ENCODE measurements at regions not wholly inside any gene's neighbourhood (a gene's known extent, or its start where the extent isn't known, plus 50 kb on each side); places are given as distances from the start of the nearest gene placed in this dataset.

DNA sequence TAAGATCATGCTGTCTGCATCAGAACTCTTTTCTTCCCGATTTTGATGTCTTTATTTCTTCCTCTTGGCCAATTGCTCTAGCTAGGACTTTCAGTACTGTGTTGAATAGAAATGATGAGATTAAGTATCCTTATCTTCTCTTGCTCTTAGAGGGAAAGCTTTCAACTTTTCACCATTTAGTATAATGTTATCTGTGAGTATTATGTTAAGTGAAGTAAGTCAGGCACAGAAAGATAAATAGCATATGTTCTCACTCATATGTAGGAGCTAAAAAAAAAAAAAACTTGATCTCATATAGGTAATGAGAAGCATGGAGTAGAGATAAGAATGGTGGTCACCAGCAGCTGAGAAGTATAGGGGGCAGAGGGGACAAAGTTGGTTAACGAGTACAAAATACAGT is 1089.5 kb downstream of the TDRD15 start:
- TF ChIP-seq RAD21 (IDR thresholded peaks at IDR 0.05; ENCODE audit: low read length) = no peak
- no peak for TF ChIP-seq MXI1 (IDR thresholded peaks at IDR 0.05; ENCODE audit: borderline replicate concordance, low read depth, low read length)
- TF ChIP-seq, protein P1, sequence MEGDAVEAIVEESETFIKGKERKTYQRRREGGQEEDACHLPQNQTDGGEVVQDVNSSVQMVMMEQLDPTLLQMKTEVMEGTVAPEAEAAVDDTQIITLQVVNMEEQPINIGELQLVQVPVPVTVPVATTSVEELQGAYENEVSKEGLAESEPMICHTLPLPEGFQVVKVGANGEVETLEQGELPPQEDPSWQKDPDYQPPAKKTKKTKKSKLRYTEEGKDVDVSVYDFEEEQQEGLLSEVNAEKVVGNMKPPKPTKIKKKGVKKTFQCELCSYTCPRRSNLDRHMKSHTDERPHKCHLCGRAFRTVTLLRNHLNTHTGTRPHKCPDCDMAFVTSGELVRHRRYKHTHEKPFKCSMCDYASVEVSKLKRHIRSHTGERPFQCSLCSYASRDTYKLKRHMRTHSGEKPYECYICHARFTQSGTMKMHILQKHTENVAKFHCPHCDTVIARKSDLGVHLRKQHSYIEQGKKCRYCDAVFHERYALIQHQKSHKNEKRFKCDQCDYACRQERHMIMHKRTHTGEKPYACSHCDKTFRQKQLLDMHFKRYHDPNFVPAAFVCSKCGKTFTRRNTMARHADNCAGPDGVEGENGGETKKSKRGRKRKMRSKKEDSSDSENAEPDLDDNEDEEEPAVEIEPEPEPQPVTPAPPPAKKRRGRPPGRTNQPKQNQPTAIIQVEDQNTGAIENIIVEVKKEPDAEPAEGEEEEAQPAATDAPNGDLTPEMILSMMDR (conservative IDR thresholded peaks at IDR 0.05; ENCODE audit: low read depth, low read length) = no peak
- no peak for TF ChIP-seq POLR2A (IDR thresholded peaks at IDR 0.05; ENCODE audit: low read depth, low read length)

Measured in IMR-90 (cell line).